H9 (cell line): ENCODE measurements at regions not wholly inside any gene's neighbourhood (a gene's known extent, or its start where the extent isn't known, plus 50 kb on each side); places are given as distances from the start of the nearest gene placed in this dataset.

Experiments used
- DNase-seq: peaks from one replicate; pipeline ENCODE4 v3.0.0-alpha.2; 2017
- H2AFZ ChIP-seq: one replicate; pipeline ENCODE4 v1.6.1; 2013; ENCODE audit warnings: mild to moderate bottlenecking, low read length, control low read depth, moderate library complexity
- H2AK5ac ChIP-seq: 2 replicates; pipeline ENCODE4 v1.6.1; 2013; ENCODE audit warnings: low read length, control low read depth, mixed read lengths; ENCODE audit not compliant: insufficient read length
- H2BK120ac ChIP-seq: one replicate; pipeline ENCODE4 v1.6.1; 2013; ENCODE audit warnings: low read depth, mild to moderate bottlenecking, low read length, control low read depth, inconsistent platforms; ENCODE audit not compliant: poor library complexity, severe bottlenecking
- H2BK12ac ChIP-seq: 2 replicates; pipeline ENCODE4 v1.6.1; 2013; ENCODE audit warnings: low read length, control low read depth, mixed read lengths, low read depth; ENCODE audit not compliant: insufficient read length
- H2BK15ac ChIP-seq: 2 replicates; pipeline ENCODE4 v1.6.1; 2013; ENCODE audit warnings: low read depth, low read length, control low read depth
- H2BK20ac ChIP-seq: one replicate; pipeline ENCODE4 v1.6.1; 2013; ENCODE audit warnings: low read depth, mild to moderate bottlenecking, low read length, control low read depth, inconsistent platforms; ENCODE audit not compliant: poor library complexity, severe bottlenecking
- H2BK5ac ChIP-seq: 2 replicates; pipeline ENCODE4 v1.6.1; 2013; ENCODE audit warnings: low read length, control low read depth, mixed read lengths; ENCODE audit not compliant: insufficient read length
- H3K14ac ChIP-seq: 2 replicates; pipeline ENCODE4 v1.6.1; 2013; ENCODE audit warnings: low read length, control low read depth; ENCODE audit not compliant: insufficient read depth
- H3K18ac ChIP-seq: 2 replicates; pipeline ENCODE4 v1.6.1; 2013; ENCODE audit warnings: low read depth, mild to moderate bottlenecking, mixed read lengths, low read length, control low read depth; ENCODE audit not compliant: insufficient read length
- H3K23ac ChIP-seq: 2 replicates; pipeline ENCODE4 v1.6.1; 2013; ENCODE audit warnings: low read length, control low read depth, mixed read lengths, low read depth; ENCODE audit not compliant: insufficient read length
- H3K23me2 ChIP-seq: 2 replicates; pipeline ENCODE4 v1.6.1; 2013; ENCODE audit warnings: low read depth, mild to moderate bottlenecking, mixed read lengths, low read length, control low read depth; ENCODE audit not compliant: insufficient read length, poor library complexity, severe bottlenecking
- H3K27ac ChIP-seq: 2 replicates; pipeline ENCODE4 v1.5.1; 2013; ENCODE audit warnings: low read length, control low read depth, mixed read lengths, low read depth; ENCODE audit not compliant: insufficient read length
- H3K27me3 ChIP-seq: 2 replicates; pipeline ENCODE4 v1.6.1; 2013; ENCODE audit warnings: low read length, control low read depth, inconsistent platforms; ENCODE audit not compliant: insufficient read depth
- H3K4ac ChIP-seq: 2 replicates; pipeline ENCODE4 v1.6.1; 2013; ENCODE audit warnings: low read depth, mild to moderate bottlenecking, control low read depth, inconsistent platforms, low read length, moderate library complexity
- H3K4me1 ChIP-seq: 2 replicates; pipeline ENCODE4 v1.6.1; 2013; ENCODE audit warnings: low read length, control low read depth, inconsistent platforms; ENCODE audit not compliant: insufficient read depth
- H3K4me2 ChIP-seq: 2 replicates; pipeline ENCODE4 v1.6.1; 2013; ENCODE audit warnings: low read length, control low read depth, mixed read lengths; ENCODE audit not compliant: insufficient read length, insufficient read depth
- H3K56ac ChIP-seq: 2 replicates; pipeline ENCODE4 v1.6.1; 2013; ENCODE audit warnings: low read depth, mild to moderate bottlenecking, mixed read lengths, low read length, control low read depth; ENCODE audit not compliant: insufficient read length
- H3K79me1 ChIP-seq: 2 replicates; pipeline ENCODE4 v1.6.1; 2013; ENCODE audit warnings: low read depth, mild to moderate bottlenecking, moderate library complexity, low read length, control low read depth, inconsistent platforms; ENCODE audit not compliant: insufficient read depth, poor library complexity, severe bottlenecking
- H3K79me2 ChIP-seq: 2 replicates; pipeline ENCODE4 v1.6.1; 2013; ENCODE audit warnings: low read length, control low read depth, inconsistent platforms; ENCODE audit not compliant: insufficient read depth
- H3K9ac ChIP-seq: 2 replicates; pipeline ENCODE4 v1.6.1; 2013; ENCODE audit warnings: low read length, control low read depth, mixed read lengths; ENCODE audit not compliant: insufficient read length; ENCODE audit errors: extremely low read depth
- H3K9me3 ChIP-seq: one replicate; pipeline ENCODE4 v1.6.1; 2013; ENCODE audit warnings: low read depth, low read length, inconsistent platforms; ENCODE audit not compliant: control insufficient read depth
- H3T11ph ChIP-seq: one replicate; pipeline ENCODE4 v1.6.1; 2013; ENCODE audit warnings: mild to moderate bottlenecking, low read length, control low read depth, inconsistent platforms
- H4K20me1 ChIP-seq: one replicate; pipeline ENCODE4 v1.6.1; 2013; ENCODE audit not compliant: control insufficient read depth, insufficient read length, insufficient read depth
- H4K5ac ChIP-seq: 2 replicates; pipeline ENCODE4 v1.6.1; 2013; ENCODE audit warnings: low read depth, mild to moderate bottlenecking, mixed read lengths, low read length, control low read depth; ENCODE audit not compliant: insufficient read length
- H4K8ac ChIP-seq: replicated peaks from 2 replicates; pipeline ENCODE4 v1.6.1; 2013; ENCODE audit warnings: low read length, control low read depth, mixed read lengths, low read depth; ENCODE audit not compliant: insufficient read length
- H4K91ac ChIP-seq: 2 replicates; pipeline ENCODE4 v1.6.1; 2013; ENCODE audit warnings: low read depth, mild to moderate bottlenecking, moderate library complexity, mixed read lengths, low read length, control low read depth; ENCODE audit not compliant: insufficient read length
- H3K27ac Mint-ChIP-seq, 3 experiments: 2 replicates in 2 of 3; 3 replicates in 1 of 3; pipeline ENCODE4 v1.8.0; 2020 to 2021; ENCODE audit warnings: mixed read lengths in 3 of 3, mild to moderate bottlenecking in 1 of 3, moderate library complexity in 1 of 3
- H3K27me3 Mint-ChIP-seq: 2 replicates; pipeline ENCODE4 v1.8.0; 2021; ENCODE audit warnings: low read depth, mild to moderate bottlenecking, moderate library complexity, mixed read lengths
- H3K36me3 Mint-ChIP-seq, 3 experiments: 2 replicates in 2 of 3; 3 replicates in 1 of 3; pipeline ENCODE4 v1.8.0; 2020 to 2021; ENCODE audit warnings: low read depth in 3 of 3, mixed read lengths in 3 of 3; ENCODE audit not compliant: insufficient read depth in 1 of 3
- H3K4me1 Mint-ChIP-seq, 2 experiments: 2 replicates each; pipeline ENCODE4 v1.8.0; 2020; ENCODE audit warnings: mixed read lengths in 2 of 2
- H3K4me3 Mint-ChIP-seq, 2 experiments: 2 replicates in 1 of 2; 3 replicates in 1 of 2; pipeline ENCODE4 v1.8.0; 2020 to 2021; ENCODE audit warnings: mild to moderate bottlenecking in 2 of 2, mixed read lengths in 2 of 2, moderate library complexity in 1 of 2
- H3K9me3 Mint-ChIP-seq, 2 experiments: 2 replicates in 1 of 2; 3 replicates in 1 of 2; pipeline ENCODE4 v1.8.0; 2020; ENCODE audit warnings: mild to moderate bottlenecking in 2 of 2, mixed read lengths in 2 of 2, moderate library complexity in 1 of 2
- WGBS: extraction: QIAGEN DNeasy Blood & Tissue Kit; methylation state at CpG from one replicate; pipeline ENCODE4 v1.1.7; 2013; ENCODE audit warnings: missing lambda C conversion rate, low lambda C conversion rate, mixed read lengths; ENCODE audit not compliant: insufficient read length; ENCODE audit errors: extremely low coverage; 5-methylcytosine and 5-hydroxymethylcytosine counted together
- TF ChIP-seq, protein P1 (sequence below): fragments of 200-600 bp; sonication (generic); conservative IDR thresholded peaks from 3 replicates; pipeline ENCODE4 v1.8.0; 2021; ENCODE audit warnings: antibody characterized with exemption, mild to moderate bottlenecking

DNA sequence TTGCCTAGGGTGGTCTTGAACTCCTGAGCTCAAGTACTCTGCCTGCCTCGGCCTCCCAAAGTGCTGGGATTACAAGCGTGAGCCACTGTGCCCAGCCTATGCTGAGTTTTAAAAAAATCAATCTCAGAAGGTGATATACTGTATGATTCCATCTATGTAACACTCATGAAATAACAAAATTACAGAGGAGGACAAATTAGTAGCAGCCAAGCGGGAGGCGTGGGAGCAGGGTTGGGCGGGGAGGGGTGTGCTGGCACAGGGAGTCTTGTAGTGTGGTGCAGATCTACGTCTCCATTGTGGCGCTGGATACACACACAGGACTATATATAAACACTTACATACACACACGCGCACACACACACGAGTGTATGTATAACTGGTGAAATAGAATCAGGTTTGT lies 80.6 kb upstream of the LINGO1 start:
- Mint-ChIP-seq H3K4me3 (no peak overlapping the region), H3K4me1 (peaks cover 13 to 24% of the 10 kb centered on the region in 2 experiments), H3K9me3 (no peaks in the 10 kb centered on the region; a peak in 1 of 5 replicates), H3K27me3 (peaks cover 6% of the 10 kb centered on the region), H3K27ac (no peak overlapping the region), H3K36me3 (no peaks in the 10 kb centered on the region)
- Histone ChIP-seq H4K5ac (no peak overlapping the region), H3K56ac (no peak overlapping the region), H4K91ac (no peak overlapping the region), H3T11ph (no peak overlapping the region), H3K27ac (no peak overlapping the region), H2BK20ac (no peak overlapping the region), H3K79me2 (no peaks in the 10 kb centered on the region), H3K79me1 (no peaks in the 10 kb centered on the region), H3K18ac (no peak overlapping the region), H3K23me2 (no peaks in the 10 kb centered on the region), H3K9ac (no peak overlapping the region), H3K9me3 (no peaks in the 10 kb centered on the region), H3K4ac (no peak overlapping the region), H3K4me2 (no peak overlapping the region), H2AFZ (no peak overlapping the region), H2BK12ac (no peak overlapping the region), H2AK5ac (no peak overlapping the region), H2BK120ac (no peak overlapping the region), H3K23ac (no peak overlapping the region), H4K20me1 (peaks cover 2% of the 10 kb centered on the region), H3K14ac (no peak overlapping the region), H3K27me3 (no peaks in the 10 kb centered on the region), H2BK15ac (no peak overlapping the region), H4K8ac (no peak overlapping the region), H2BK5ac (no peak overlapping the region), H3K4me1 (no peaks in the 10 kb centered on the region)
- no peak for DNase-seq
- WGBS: no CpG with 5 or more reads among the region's 10 CpGs
- TF ChIP-seq, protein P1, sequence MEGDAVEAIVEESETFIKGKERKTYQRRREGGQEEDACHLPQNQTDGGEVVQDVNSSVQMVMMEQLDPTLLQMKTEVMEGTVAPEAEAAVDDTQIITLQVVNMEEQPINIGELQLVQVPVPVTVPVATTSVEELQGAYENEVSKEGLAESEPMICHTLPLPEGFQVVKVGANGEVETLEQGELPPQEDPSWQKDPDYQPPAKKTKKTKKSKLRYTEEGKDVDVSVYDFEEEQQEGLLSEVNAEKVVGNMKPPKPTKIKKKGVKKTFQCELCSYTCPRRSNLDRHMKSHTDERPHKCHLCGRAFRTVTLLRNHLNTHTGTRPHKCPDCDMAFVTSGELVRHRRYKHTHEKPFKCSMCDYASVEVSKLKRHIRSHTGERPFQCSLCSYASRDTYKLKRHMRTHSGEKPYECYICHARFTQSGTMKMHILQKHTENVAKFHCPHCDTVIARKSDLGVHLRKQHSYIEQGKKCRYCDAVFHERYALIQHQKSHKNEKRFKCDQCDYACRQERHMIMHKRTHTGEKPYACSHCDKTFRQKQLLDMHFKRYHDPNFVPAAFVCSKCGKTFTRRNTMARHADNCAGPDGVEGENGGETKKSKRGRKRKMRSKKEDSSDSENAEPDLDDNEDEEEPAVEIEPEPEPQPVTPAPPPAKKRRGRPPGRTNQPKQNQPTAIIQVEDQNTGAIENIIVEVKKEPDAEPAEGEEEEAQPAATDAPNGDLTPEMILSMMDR: no peak
